ENCODE measurements at regions not wholly inside any gene's neighbourhood (a gene's known extent, or its start where the extent isn't known, plus 50 kb on each side); places are given as distances from the start of the nearest gene placed in this dataset.

- no peak for TF ChIP-seq CTCF (IDR thresholded peaks at IDR 0.05)
- TF ChIP-seq FOXM1 (IDR thresholded peaks at IDR 0.05; ENCODE audit: low read depth): no peak
- TF ChIP-seq ELF1 (IDR thresholded peaks at IDR 0.05): no peak
- TF ChIP-seq TAF1 (IDR thresholded peaks at IDR 0.05; ENCODE audit: borderline replicate concordance, low read depth, low read length): no peak
- no peak for TF ChIP-seq USF2 (IDR thresholded peaks at IDR 0.05; ENCODE audit: borderline replicate concordance, low read depth, low read length)
- no peak for TF ChIP-seq RAD21 (IDR thresholded peaks at IDR 0.05; ENCODE audit: low read length)
- no peak for TF ChIP-seq TCF12 (IDR thresholded peaks at IDR 0.05)
- TF ChIP-seq MAX (IDR thresholded peaks at IDR 0.05; ENCODE audit: low read depth): no peak
- TF ChIP-seq REST (IDR thresholded peaks at IDR 0.05; ENCODE audit: low read depth, low read length): no peak
- no peak for TF ChIP-seq EP300 (IDR thresholded peaks at IDR 0.05; ENCODE audit: borderline replicate concordance in 1 of 2, low read depth in 1 of 2, low read length in 1 of 2)
- no peak for TF ChIP-seq MXI1 (IDR thresholded peaks at IDR 0.05; ENCODE audit: low read depth, low read length)
- no peak for TF ChIP-seq SMC3 (IDR thresholded peaks at IDR 0.05; ENCODE audit: low read depth, low read length)
- TF ChIP-seq FOXJ3 (CRISPR knock-in tag; IDR thresholded peaks at IDR 0.05): no peak
Observed at GRCh38 chr3:74036568-74036967, 411.8 kb upstream of the PDZRN3 start.
